KBM-7 (cell line): ENCODE measurements at regions not wholly inside any gene's neighbourhood (a gene's known extent, or its start where the extent isn't known, plus 50 kb on each side); places are given as distances from the start of the nearest gene placed in this dataset.
"Not testable (repeated sequence)": the region's sequence is repeated elsewhere in the genome, so short reads cannot be mapped to it uniquely, and the experiment has no call there.

Experiments
- DNase-seq: peaks from one replicate; pipeline ENCODE4 v3.0.0-alpha.2; 2015
- in situ Hi-C: fragments of 300-500 bp; cut with MboI; formaldehyde crosslinking; loops from 2 replicates; pipeline ENCODE4 v1.14.3; 2020; ENCODE audit warnings: low sequenced_read_pairs, low pct_unique_long_range_greater_than_20kb, mixed read lengths

GRCh38 chr3:90099493-90099892, 992.1 kb downstream of the EPHA3 start:
- DNase-seq: no peak
- in situ Hi-C loops: no loop called here

GRCh38 chr3:90102146-90102545, 994.7 kb downstream of the EPHA3 start:
- in situ Hi-C loops: no loop called here
- DNase-seq: no peak

- DNase-seq: no peak
- in situ Hi-C loops: no loop called here
Observed at GRCh38 chr3:90121326-90121725, 1013.9 kb downstream of the EPHA3 start.

DNA sequence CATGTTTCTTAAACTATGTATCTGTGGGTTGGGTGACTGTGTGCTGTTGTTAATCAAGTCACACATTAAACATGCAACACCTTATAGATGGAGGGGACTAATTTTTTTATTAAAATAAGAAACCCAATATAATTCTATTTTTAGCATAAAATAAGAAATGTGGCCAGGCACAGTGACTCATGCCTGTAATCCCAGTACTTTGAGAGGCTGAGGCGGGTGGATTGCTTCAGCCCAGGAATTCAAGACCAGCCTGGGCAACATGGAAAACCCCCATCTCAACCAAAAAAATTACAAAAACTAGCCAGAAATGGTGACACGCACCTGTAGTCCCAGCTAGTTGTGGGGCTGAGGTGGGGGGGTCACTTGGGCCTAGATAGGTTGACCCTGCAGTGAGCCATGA, 1021.0 kb downstream of the EPHA3 start:
- DNase-seq: no peak
- in situ Hi-C loops: no loop called here

- DNase-seq: no peak
- in situ Hi-C loops: no loop called here
Observed at GRCh38 chr3:90129730-90130129, 1022.3 kb downstream of the EPHA3 start.

- no peak for DNase-seq
- in situ Hi-C loops: no loop called here
Observed at GRCh38 chr3:90132197-90132596, 1024.8 kb downstream of the EPHA3 start.

- DNase-seq: no peak
- in situ Hi-C loops: no loop called here
Observed at GRCh38 chr3:90134090-90134489, 1026.7 kb downstream of the EPHA3 start.

DNA sequence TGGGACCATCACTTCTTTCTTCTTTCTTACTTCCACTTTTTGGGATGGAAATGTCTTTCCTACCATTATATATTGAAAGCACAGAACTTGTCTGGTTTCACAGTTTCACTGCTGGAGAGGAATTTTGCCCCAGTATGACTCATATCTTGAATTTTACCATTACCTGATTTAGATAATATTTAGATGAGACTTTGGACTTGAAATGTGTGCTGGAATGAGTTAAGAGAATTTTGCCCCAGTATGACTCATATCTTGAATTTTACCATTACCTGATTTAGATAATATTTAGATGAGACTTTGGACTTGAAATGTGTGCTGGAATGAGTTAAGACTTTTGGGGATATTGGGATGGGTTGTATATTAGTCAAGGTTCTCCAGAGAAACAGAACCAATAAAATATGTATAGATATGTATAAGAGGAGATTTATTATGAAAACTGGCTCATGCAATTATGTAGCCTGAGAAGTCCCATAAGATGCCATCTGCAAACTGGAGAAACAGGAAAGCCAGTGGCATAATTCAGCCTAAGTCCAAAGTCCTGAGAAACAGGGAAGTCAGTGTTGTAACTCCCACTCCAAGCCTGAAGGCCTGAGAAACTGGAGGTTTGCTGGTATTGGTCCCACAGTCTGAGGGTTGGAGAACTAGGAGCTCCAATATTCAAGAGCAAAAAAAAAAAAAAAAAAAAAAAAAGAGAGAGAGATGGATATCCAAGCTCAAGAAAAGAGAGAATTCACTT, 1029.2 kb downstream of the EPHA3 start:
- in situ Hi-C loops: no loop called here
- no peak for DNase-seq

GRCh38 chr3:90145094-90145860, 1037.9 kb downstream of the EPHA3 start:
- in situ Hi-C loops: no loop called here

GRCh38 chr3:90180096-90180495, 1072.7 kb downstream of the EPHA3 start:
- no peak for DNase-seq
- in situ Hi-C loops: no loop called here

More at GRCh38 chr3:90145094-90145860, 1037.9 kb downstream of the EPHA3 start:
- peak; percentile 4 for DNase-seq

DNA sequence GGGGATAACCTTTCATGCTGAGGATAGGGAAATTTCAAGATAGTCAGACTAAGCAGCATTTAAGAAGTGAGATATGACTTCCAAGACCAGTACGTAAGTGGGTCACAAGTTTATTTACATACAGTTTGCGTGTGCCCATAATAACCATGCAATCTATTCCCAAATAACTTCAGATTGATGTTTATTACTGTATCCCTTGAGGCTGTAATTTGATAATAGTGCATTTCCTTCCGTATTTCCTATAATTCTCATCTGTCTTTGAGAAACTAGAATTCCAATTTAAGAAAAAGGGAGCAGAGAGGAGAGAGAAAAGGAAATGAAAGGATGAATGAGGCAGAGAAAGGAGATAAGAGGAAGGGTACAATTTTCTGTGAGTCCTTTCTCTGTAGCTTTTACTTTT, 1073.1 kb downstream of the EPHA3 start:
- in situ Hi-C loops: no loop called here
- DNase-seq: no peak

- peak; percentile 69 for DNase-seq
- in situ Hi-C loops: not testable (repeated sequence)
Observed at GRCh38 chr3:90182291-90182976, 1075.0 kb downstream of the EPHA3 start.

DNA sequence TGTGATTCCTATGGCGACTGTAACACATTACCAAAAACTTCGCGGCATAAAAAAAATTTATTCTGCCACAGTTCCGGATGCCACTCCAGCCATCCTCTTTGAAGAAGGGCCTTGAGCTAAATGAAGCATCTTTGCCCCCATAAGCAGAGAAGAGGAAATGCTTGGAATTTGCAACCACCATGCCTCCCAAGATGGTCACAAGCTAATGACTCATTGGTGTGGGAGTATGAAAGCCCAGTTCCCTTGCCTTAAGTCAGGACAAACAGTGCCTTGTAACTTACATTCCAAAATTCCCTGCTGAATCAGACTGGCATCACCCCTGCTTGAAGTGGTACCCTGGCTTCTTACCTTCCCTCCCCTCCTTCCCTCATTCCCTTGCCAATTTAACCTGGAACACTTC, 1077.4 kb downstream of the EPHA3 start:
- DNase-seq: peak; percentile 11
- in situ Hi-C loops: no loop called here

DNA sequence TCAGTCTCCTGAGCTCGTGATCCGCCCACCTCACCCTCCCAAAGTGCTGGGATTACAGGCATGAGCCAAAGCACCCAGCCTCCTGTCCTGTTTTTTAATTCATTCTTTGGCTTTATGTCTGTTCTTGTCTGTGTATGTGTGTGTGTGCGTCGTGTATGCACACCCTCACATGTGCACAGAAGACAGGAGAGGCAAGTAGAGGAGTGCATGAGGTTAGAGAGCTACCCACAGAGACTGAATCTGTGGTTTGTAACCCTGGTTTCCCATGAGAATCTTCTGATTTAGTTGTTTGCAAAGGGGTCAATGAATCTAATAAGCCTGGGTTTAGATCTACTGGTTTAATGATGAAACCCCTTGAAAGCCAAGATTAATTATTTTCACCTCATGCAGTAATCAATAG, 1090.0 kb downstream of the EPHA3 start:
- DNase-seq, in situ Hi-C loops: not testable (repeated sequence)

DNA sequence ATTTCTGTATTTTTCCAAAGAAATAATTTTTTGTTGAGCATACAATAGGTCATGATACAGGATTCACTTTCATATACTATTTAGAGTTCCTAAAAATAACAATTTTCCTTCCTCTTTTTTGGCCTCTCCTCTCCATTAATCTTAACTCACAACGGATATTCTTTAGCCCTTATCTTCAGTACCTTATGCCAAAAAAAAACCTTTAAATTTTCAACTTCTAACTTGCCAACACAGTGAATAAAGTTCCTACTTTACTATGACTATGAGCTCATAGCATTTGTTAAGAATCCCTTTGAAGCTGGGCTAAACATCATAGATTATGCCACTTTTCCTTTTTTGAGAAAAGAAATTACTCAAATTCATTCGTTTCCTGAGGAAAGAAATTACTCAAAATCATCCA, 1095.5 kb downstream of the EPHA3 start:
- in situ Hi-C loops: not testable (repeated sequence)
- peak; percentile 68 for DNase-seq

DNA sequence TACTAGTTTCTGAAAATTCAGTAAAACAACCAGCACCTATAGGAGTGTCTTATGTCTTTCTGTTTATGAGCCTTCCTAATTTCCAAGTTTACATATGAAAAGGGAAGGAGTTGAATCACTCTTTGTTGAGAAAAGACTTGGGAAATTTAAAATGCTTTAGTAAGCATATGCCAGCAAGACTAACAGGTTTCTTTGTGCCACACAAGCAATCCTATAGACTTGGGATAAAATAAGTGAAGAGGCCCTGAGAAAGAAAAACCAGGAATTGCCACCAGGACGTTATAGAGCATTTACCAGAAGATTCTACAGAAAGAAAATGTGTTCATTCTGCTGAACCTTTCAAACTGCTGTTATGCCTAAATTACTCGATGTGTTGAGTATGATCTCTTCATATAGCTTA, 1099.1 kb downstream of the EPHA3 start:
- in situ Hi-C loops: not testable (repeated sequence)

GRCh38 chr3:90207353-90208097, 1100.1 kb downstream of the EPHA3 start:
- DNase-seq, in situ Hi-C loops: not testable (repeated sequence)

More for the DNA sequence above, 1099.1 kb downstream of the EPHA3 start:
- not testable (repeated sequence) for DNase-seq

- DNase-seq: no peak
- in situ Hi-C loops: no loop called here
Observed at GRCh38 chr3:90221900-90222299, 1114.5 kb downstream of the EPHA3 start.

GRCh38 chr3:90241481-90241880, 1134.1 kb downstream of the EPHA3 start:
- no peak for DNase-seq
- in situ Hi-C loops: no loop called here
